ENCODE measurements at regions not wholly inside any gene's neighbourhood (a gene's known extent, or its start where the extent isn't known, plus 50 kb on each side); places are given as distances from the start of the nearest gene placed in this dataset.
"Not testable (repeated sequence)": the region's sequence is repeated elsewhere in the genome, so short reads cannot be mapped to it uniquely, and the experiment has no call there.

- TF ChIP-seq, protein P1, sequence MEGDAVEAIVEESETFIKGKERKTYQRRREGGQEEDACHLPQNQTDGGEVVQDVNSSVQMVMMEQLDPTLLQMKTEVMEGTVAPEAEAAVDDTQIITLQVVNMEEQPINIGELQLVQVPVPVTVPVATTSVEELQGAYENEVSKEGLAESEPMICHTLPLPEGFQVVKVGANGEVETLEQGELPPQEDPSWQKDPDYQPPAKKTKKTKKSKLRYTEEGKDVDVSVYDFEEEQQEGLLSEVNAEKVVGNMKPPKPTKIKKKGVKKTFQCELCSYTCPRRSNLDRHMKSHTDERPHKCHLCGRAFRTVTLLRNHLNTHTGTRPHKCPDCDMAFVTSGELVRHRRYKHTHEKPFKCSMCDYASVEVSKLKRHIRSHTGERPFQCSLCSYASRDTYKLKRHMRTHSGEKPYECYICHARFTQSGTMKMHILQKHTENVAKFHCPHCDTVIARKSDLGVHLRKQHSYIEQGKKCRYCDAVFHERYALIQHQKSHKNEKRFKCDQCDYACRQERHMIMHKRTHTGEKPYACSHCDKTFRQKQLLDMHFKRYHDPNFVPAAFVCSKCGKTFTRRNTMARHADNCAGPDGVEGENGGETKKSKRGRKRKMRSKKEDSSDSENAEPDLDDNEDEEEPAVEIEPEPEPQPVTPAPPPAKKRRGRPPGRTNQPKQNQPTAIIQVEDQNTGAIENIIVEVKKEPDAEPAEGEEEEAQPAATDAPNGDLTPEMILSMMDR (IDR thresholded peaks at IDR 0.05; ENCODE audit: low read length, missing control alignments): peak; percentile 45
- H3K4me3 ChIP-seq (replicated peaks; ENCODE audit: low read depth, low read length): no peak overlapping the region
- DNase-seq (ENCODE audit: low read depth): peak; percentile 43
Measured at GRCh38 chr14:101665478-101666078, 95.9 kb upstream of the PPP2R5C start.

GRCh38 chr14:101666264-101666663 lies 95.2 kb upstream of the PPP2R5C start:
- TF ChIP-seq, protein P1 (IDR thresholded peaks at IDR 0.05; ENCODE audit: low read length, missing control alignments): no peak
- no peak for DNase-seq (ENCODE audit: low read depth)

DNA sequence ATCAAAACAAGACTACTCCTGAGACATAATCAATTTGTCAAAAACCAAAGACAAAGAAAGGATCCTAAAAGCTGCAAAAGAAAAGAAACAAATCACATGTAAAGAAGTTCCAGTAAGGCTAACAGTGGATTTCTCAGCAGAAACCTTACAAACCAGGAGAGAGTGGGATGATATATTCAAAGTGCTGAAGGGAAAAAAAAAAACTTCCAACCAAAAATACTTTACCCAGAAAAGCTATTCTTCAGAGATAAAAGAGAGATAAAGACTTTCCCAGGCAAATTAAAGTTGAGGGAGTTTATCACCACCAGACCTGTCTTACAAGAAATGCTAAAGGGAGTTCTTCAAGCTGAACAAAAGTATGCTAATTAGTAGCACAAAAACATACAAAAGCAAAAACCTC lies 91.9 kb upstream of the PPP2R5C start:
- TF ChIP-seq, protein P1 (IDR thresholded peaks at IDR 0.05; ENCODE audit: low read length, missing control alignments): no peak
- no peak for DNase-seq (ENCODE audit: low read depth)
- H3K4me3 ChIP-seq (replicated peaks; ENCODE audit: low read depth, low read length): no peak overlapping the region

More at GRCh38 chr14:101666264-101666663, 95.2 kb upstream of the PPP2R5C start:
- H3K4me3 ChIP-seq (replicated peaks; ENCODE audit: low read depth, low read length): no peak overlapping the region

DNA sequence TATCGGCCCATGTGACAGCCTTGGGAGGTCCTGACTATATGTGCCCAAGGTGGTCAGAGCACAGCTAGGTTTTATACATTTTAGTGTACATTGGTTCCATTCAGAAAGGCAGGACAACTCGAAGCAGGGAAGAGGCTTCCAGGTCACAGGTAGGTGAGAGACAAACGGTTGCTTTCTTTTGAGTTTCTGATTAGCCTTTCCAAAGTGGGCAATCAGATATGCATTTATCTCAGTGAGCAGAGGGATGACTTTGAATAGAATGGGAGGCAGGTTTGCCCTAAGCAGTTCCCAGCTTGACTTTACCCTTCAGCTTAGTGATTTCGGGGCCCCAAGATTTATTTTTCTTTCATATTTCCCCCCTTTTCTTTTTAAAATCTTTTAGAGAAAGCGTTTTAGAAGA lies 87.6 kb upstream of the PPP2R5C start:
- no peak overlapping the region for H3K4me3 ChIP-seq (replicated peaks; ENCODE audit: low read depth, low read length)
- DNase-seq (ENCODE audit: low read depth): no peak
- TF ChIP-seq, protein P1 (IDR thresholded peaks at IDR 0.05; ENCODE audit: low read length, missing control alignments): no peak

GRCh38 chr14:101675835-101676234 lies 85.7 kb upstream of the PPP2R5C start:
- not testable (repeated sequence) for H3K4me3 ChIP-seq (replicated peaks; ENCODE audit: low read depth, low read length); DNase-seq (ENCODE audit: low read depth)

- DNase-seq (ENCODE audit: low read depth): not testable (repeated sequence)
Measured at GRCh38 chr14:101677912-101678327, 83.6 kb upstream of the PPP2R5C start.

DNA sequence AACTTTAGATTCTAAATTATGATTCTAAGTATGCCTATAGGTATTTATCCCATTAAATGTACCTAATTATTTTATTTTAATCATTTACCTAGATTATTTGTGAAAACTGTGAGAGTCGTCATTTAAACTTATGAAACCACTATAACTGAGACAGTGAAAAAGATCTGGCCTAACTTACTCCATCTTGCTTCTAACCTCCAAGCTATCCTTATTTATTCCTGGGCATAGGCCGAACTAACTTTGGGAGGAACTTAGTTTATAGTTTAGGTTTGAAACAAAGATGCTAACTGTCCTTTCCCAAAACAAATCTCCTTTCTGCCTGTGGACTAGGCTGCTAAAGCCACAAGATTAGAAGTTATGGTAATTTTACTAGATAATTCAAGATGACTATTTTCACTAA lies 79.7 kb upstream of the PPP2R5C start:
- TF ChIP-seq, protein P1 (IDR thresholded peaks at IDR 0.05; ENCODE audit: low read length, missing control alignments): no peak
- DNase-seq (ENCODE audit: low read depth): no peak
- H3K4me3 ChIP-seq (replicated peaks; ENCODE audit: low read depth, low read length): no peak overlapping the region

More at GRCh38 chr14:101677912-101678327, 83.6 kb upstream of the PPP2R5C start:
- H3K4me3 ChIP-seq (replicated peaks; ENCODE audit: low read depth, low read length): not testable (repeated sequence)

DNA sequence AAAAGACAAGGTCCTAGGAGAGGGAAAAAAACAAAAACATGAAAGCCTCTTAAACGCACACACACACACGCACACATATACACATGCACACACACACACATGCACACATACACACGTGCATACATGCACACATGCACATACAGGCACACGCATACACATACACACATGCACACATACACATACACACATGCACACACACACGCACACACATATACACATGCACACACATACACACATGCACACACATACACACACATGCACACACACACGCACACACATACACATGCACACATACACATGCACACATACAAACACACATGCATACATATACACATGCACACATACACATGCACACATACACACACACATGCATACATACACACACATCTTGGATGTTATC lies 78.1 kb upstream of the PPP2R5C start:
- TF ChIP-seq, protein P1 (IDR thresholded peaks at IDR 0.05; ENCODE audit: low read length, missing control alignments): no peak
- no peak overlapping the region for H3K4me3 ChIP-seq (replicated peaks; ENCODE audit: low read depth, low read length)
- no peak for DNase-seq (ENCODE audit: low read depth)
